GM18858 (cell line): ENCODE measurements at regions not wholly inside any gene's neighbourhood (a gene's known extent, or its start where the extent isn't known, plus 50 kb on each side); places are given as distances from the start of the nearest gene placed in this dataset.

Experiments used
- ATAC-seq: cut with Tn5 transposase; IDR thresholded peaks from one replicate; pipeline ENCODE4 v1.9.1; 2021; ENCODE audit not compliant: unreplicated experiment

- no peak for ATAC-seq
Measured at GRCh38 chr2:611519-611918, 65.7 kb downstream of the TMEM18 start.

DNA sequence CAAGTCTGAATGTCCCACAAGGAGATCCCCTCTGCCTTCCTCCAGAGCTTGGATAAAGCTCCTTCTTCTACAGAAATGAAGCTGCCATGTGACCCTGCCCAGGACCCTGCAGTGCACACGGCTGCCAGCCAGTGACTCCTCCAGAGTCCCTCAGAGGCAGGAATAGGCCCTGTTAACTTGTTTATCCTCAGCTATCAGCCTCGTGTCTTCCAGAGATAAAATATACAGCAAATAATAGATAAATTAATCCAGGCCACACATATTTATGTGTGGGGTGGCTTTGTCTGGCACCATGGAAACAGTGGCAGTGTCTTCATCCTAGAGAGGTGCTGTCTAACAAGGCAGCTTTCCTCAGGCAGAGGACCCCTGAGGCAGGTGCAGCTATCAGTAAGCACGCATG, 66.7 kb downstream of the TMEM18 start:
- ATAC-seq: no peak

DNA sequence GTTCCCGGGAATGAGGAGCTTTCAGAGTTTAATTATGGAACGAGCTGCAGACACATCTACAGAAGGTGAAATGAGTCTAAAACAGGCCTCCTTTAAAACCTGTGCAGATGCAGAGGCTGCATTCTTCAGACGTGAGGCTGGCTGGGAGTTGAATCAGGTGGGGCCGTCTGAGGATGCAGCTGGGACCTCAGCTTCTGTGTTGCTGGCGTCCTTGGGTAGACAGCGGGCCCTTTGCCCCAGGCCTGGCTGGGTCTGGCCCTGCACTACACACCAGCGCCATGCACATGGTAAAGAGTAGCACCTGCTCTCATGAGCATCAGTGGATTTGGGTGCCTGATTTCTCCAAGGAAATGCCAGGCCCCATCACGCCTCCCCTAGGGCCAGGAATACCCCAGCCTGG, 67.3 kb downstream of the TMEM18 start:
- ATAC-seq: no peak

GRCh38 chr2:609449-609848, 67.8 kb downstream of the TMEM18 start:
- no peak for ATAC-seq

DNA sequence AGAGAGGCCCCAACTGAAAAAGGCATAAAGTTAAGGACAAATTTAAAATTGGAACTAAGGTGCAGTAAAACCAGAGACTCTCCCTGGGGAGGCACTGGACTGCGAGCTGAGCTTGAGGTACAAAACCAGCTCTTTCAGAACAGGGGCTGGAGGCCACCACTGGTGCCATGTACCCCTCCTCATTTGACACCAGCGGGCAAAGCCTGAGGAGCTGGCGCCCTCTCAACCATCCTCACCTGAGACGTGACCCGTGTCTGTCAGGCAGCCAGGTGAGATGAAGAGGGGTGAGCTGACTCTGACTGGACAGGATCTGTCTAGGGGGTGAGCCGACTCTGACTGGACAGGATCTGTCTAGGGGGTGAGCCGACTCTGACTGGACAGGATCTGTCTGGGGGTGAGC, 68.5 kb downstream of the TMEM18 start:
- no peak for ATAC-seq

DNA sequence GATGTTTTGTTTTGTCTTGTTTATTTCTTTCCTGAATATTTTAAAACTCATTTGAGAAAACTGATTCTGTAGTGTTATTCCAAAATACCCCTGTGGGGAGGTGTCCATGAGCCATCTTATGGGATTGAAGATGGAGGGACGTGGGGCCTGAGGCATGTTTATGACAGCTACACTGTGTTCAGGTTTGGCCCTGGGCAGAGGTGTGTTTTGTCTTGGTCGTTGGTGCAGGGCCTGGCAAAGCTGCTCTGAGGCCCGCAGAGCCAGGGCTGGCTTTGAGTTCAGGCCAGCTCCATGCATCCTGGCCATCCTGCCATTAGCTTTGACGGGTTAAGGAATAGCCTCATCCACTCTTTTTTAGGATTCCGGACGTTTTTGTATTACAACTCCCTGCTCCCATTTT, 68.9 kb downstream of the TMEM18 start:
- no peak for ATAC-seq

GRCh38 chr2:607709-608108, 69.5 kb downstream of the TMEM18 start:
- ATAC-seq: no peak

DNA sequence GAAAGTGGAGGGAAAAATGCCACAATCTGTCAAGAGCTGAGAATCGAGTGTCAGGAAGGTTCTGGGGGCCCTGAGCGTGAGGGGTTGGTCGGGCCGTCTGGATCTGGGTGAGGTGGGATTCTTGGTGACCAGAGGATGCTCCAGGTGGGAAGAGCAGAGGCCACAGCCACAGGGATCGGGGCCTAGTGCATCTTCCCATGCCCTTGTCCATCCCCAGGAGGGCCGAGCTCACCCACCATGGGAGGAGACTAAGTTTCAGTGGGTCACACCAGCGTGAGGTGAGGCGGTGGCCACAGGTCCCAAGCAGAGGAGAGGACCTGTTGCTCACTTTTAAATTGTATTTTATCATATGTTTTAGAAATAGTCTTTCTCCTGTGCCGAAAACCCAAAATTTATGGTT, 70.0 kb downstream of the TMEM18 start:
- no peak for ATAC-seq

DNA sequence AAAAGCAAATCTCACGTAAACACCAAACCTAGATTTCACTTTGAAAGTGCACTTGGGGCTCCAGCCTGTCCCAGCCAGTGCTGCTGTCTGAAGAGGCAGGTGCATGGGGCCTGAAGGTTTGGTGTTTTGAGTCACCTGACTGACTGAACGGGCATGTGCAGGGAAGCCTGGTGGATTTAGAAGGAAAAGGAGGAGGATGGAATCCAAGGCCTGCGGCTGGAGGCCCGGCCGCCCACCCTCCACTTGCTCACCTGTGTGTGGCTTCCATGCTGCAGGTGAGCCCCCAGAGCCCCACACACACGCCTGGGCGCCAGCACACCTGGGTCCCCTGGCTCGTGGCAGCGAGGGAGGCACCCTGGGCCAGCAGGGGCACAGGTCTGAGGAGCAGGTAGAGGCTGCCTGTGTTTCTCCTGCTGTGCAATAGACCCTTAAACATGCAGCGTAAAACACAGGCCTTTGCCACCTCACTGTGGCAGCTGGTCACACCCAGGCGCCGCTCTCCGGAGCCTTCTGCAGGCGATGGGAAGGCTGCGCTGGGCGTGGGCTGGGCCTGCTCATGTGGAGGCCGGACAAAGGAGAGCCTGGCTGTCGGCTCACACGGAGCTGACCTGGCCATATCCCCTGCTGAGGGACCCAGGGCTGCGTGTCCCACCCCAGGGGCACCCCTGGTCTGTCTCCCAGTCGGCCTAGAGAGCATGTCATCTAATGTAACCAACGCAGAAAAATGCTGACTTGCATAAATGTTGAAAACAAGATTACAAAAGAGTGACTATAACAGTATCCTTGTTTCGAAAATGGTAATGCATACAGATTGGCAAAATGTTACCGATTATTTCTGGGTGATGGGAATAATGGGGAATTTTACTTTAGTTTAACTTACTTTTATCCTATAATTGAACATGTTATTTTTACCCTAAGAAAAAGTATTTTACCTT, 71.3 kb downstream of the TMEM18 start:
- no peak for ATAC-seq

DNA sequence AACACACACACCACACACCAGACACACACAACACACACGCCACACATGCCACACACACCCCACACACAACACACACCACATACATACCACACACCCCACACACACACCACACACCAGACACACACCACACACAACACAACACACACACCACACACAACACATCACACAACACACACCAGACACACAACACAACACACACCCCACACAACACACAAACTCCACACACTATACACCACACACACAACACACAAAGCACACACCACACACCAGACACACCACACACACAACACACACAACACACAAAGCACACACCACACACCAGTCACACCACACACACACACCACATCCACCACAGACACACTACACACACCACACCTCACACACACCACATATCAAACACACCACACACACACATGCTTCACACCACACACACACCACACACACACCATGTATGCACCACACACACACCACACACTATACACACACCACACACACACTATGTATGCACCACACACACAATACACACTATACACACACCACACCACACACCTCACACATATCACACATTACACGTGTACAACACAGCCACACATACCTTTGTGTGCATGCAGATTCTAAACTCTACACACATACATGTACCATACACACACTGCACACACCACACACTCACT, 72.2 kb downstream of the TMEM18 start:
- ATAC-seq: no peak

GRCh38 chr2:604385-604784, 72.8 kb downstream of the TMEM18 start:
- ATAC-seq: no peak

- ATAC-seq: no peak
Measured at GRCh38 chr2:603869-604268, 73.3 kb downstream of the TMEM18 start.

DNA sequence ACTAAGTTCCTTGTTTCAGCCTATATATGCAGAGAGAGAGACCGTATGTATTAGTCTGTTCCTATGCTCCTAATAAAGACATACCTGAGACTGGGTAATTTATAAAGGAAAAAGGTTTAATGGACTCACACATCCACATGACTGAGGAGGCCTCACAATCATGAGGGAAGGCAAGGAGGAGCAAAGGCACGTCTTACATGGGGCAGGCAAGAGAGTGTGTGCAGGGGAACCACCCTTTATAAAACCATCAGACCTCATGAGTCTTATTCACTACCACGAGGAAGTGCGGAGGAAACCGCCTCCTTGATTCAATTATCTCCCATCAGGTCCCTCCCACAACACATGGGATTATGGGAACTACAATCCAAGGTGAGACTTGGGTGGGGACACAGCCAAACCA, 73.8 kb downstream of the TMEM18 start:
- ATAC-seq: no peak

GRCh38 chr2:602571-603359, 74.4 kb downstream of the TMEM18 start:
- ATAC-seq: no peak

- ATAC-seq: no peak
Measured at GRCh38 chr2:601806-602455, 75.3 kb downstream of the TMEM18 start.

GRCh38 chr2:601387-601698, 75.9 kb downstream of the TMEM18 start:
- no peak for ATAC-seq

DNA sequence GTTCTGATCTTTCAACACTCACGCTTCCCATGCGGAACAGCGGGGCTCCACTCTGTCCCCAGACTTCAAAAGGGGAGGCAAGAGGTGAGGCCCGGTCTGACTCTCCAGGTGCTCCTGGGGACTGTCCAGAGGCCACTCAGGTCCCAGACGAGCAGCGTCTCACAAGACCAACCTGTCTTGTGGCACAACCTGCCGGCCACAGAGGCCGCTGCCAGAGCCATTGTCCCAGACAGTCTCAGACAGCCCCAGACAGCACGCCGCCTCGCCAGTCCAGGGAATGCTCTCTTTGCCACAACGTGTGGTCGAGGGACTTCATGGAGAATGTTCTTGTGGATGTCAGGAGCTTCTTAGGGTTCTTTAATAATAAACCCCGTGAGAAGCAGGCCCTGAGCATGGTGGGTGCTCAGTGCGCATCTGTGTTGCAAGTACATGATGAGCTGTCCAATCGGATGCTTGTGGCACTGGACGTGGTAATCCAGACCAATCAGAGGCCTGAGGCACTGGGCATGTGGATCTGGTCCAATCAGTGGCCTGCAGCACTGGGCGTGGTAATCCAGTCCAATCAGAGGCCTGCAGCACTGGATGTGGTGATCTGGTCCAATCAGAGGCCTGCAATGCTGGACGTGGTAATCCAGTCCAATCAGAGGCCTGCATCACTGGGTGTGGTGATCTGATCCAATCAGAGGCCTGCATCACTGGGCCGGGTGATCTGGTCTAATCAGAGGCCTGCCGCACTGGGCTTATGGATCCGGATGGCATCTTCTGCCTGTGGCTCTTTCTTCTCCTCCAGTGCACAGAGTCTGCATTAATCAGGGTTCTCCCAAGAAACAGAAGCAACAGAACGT, 76.4 kb downstream of the TMEM18 start:
- ATAC-seq: no peak

DNA sequence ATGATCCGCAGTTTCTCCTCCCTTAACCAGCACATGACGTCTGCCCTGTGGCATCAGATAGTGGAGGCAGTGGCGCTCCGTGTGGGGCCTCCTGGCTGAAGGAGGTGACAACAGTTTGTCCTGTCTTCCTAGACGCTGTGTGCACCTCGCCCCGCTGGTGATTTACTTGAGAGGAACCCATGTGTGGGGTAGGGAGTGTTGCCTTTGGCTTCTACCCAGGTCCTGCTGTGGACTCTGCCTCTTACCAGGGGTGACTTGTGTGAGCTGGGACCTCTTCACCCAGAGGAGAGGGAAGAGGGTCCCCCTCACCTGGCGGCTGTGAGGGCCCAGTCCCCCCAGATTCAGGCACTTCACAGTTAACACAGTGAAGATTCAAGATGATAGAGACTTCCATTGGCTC, 77.6 kb downstream of the TMEM18 start:
- ATAC-seq: no peak

DNA sequence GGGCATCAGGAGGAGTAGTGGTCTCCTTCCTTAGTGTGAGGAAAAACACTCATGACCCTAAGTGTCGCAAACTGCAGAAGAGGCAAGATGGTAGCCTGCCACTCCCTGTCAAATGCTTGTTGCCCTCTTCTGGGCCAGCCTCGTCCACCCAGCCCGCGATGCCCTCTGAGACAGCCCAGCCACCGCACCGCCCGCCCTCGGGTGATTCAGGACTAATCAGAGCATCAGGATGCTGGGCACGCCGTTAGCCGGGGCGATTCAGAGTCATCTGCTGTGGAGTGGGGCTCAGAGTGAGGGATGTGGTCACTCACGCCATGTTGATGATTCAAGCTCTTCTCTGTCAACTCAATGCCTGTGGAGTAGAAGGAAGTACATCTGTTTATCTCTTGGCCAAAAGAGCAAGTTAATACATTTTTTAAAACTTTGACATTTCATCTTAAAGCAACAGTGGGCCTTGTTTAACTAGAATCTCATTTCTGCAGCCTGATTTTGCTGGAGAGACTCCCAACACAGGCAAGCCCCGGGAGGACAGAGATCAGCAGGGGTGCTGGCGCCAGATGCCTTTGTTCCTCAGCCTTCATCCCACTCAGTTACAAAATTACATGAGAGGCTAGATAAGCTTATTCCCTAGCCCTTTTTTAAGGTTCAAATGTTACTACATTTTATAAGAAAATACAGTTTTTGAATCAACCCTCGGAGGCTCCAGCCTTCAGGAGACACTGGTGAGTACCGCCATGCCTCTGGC, 79.0 kb downstream of the TMEM18 start:
- ATAC-seq: no peak
